GM12874 (cell line): ENCODE measurements at regions not wholly inside any gene's neighbourhood (a gene's known extent, or its start where the extent isn't known, plus 50 kb on each side); places are given as distances from the start of the nearest gene placed in this dataset.

Source experiments
- TF ChIP-seq, protein P1 (sequence below): IDR thresholded peaks from 2 replicates; pipeline ENCODE4 v1.5.1; 2011; ENCODE audit warnings: low read depth, mild to moderate bottlenecking, control low read depth, low read length, moderate library complexity; ENCODE audit not compliant: insufficient read depth

DNA sequence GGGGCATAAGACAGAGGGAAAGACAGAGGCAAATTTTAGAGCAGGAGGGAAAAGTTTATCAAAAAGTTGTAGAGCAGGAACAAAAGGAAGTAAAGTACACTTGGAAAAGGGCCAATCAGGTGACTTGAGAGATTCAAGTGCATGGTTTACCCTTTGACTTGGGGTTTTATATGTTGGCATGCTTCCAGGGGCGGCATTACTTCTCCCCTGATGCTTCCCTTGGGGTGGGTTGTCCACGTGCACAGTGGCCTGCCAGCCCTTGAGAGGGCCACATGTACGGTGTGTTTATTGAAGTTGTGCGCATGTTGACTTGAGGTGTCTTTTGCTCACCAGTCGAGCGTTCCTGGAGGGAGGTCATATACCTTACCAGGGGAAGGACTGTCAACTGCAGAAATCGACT is 259.5 kb upstream of the JARID2 start:
- TF ChIP-seq, protein P1, sequence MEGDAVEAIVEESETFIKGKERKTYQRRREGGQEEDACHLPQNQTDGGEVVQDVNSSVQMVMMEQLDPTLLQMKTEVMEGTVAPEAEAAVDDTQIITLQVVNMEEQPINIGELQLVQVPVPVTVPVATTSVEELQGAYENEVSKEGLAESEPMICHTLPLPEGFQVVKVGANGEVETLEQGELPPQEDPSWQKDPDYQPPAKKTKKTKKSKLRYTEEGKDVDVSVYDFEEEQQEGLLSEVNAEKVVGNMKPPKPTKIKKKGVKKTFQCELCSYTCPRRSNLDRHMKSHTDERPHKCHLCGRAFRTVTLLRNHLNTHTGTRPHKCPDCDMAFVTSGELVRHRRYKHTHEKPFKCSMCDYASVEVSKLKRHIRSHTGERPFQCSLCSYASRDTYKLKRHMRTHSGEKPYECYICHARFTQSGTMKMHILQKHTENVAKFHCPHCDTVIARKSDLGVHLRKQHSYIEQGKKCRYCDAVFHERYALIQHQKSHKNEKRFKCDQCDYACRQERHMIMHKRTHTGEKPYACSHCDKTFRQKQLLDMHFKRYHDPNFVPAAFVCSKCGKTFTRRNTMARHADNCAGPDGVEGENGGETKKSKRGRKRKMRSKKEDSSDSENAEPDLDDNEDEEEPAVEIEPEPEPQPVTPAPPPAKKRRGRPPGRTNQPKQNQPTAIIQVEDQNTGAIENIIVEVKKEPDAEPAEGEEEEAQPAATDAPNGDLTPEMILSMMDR: no peak

DNA sequence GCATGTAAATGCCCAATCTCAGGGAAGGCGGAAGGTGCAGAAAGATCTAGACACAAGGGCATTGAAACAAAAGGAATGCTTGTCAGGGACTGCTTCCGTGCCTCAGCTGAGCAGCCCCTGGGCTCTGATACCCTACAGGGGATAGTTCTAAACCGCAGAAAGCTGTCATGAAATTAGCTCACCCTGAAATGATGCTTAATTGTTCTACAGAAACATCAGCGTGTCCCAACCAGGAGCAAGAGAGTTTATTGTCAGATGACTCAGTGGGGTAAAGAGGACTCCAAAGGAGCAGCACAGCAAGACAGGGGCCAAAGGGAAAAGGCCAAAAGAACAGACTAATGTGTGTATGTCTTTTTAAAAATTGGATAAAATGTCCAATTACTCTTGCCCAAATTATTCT is 258.4 kb upstream of the JARID2 start:
- TF ChIP-seq, protein P1: no peak

DNA sequence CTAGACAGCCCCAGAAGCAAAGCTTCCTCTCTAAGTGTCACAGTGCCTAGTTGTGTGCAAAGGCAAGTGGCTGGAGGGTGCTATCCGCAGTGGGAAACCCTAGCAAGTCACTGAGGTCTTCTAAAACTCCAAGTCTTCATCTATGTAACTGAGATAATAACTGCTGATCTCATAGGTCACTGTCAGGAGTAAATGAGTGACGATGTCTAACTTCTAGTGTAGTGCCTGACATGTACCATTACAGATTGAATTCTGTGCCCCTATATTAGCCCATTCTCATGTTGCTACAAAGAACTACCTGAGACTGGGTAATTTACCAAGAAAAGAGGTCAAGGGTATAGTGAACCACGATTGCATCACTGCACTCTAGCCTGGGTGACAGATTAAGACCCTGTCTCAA is 253.5 kb upstream of the JARID2 start:
- TF ChIP-seq, protein P1: no peak

DNA sequence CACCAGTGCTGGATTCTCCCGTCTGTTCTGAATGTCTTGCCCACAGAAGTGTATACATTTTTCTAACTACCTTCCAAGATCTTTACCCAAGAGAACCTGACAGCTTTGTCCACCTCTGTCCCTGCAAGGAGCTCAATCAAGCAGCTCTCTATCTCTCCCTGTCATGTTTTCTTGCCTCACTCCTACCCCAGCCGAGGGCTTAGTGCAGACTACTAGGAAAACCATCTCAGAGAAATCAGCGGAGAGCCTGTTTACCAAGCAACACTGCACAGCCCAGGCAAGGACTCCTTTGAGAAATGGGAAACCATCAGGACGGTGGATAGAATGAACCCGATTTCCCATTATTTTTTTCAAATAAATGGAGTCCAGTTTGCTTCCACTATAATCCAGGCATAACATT is 250.7 kb upstream of the JARID2 start:
- TF ChIP-seq, protein P1: no peak

DNA sequence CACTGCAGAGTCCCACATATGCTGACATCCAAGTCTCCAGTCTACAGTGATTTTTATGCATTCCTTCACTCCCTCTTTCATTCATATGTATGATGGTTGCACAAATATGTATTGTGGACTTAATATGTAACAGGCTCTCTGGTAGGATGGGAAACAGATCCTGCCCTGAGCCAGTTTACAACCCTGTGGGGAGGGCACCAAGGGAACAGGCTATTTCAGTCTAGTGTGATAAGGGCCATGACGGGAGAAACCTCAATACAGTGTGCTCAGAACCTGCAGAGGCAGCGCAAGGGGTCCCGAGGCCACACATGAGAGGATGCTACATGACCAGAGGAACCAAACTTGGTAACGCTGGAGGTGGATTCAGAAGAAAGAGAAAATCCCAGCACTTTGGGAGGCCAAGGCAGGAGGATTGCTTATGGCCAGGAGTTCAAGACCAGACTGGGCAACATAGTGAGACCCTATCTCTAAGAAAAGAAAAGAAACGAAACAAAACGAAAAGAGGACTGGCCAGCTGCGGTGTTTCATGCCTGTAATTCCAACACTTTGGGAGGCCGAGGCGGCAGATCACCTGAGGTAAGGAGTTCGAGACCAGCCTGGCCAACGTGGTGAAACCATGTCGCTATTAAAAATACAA is 249.8 kb upstream of the JARID2 start:
- TF ChIP-seq, protein P1: no peak

DNA sequence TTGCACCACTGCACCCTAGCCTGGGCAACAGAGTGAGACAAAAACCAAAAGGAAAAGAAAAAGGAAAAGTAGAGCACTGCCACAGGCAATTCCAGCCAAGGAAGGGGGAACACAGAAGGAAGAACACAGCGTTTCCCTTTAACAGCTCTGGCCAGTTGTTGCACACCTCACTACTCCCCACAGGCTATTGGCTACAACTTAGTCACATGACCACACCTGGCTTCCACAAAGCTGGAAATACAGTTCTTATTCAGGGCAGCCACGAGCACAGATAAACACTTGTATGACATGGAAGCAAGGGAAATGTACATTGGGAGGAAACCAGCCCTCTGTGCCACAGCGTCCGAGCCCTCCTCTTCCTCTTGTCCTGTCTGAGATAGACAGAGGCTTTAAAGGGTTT is 249.0 kb upstream of the JARID2 start:
- TF ChIP-seq, protein P1: no peak

DNA sequence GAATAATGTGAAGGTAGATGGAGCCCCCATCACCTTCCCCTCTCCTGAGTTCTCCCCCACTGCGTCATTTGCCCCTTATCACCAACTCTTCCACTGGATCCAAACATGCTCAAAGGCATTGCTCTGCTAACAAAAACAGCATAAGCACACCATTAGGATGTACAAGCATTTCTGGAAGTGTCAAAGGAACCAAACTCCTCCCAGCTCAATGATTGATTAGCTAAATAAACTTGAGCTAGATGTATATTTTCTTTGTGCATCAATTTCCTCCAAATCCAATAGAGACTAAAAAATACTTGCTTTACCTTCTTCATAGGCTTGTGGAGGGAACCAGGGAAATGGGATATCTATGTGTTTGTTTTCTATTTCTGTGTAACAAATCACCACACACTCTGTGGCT is 248.4 kb upstream of the JARID2 start:
- TF ChIP-seq, protein P1: no peak
